Fibroblast of villous mesenchyme (primary cell): ENCODE measurements at regions not wholly inside any gene's neighbourhood (a gene's known extent, or its start where the extent isn't known, plus 50 kb on each side); places are given as distances from the start of the nearest gene placed in this dataset. TPM values are rescaled to one million over a fixed set of nuclear protein-coding genes. Genes with fewer than 3 reads are reported as not detected.
"Not testable (repeated sequence)": the region's sequence is repeated elsewhere in the genome, so short reads cannot be mapped to it uniquely, and the experiment has no call there.

Experiments used
- DNase-seq: peaks from one replicate; pipeline ENCODE4 v3.0.0-alpha.2; 2010; ENCODE audit warnings: low read depth
- H3K4me3 ChIP-seq: 2 replicates; pipeline ENCODE4 v1.5.1; 2011; ENCODE audit warnings: low read depth, mild to moderate bottlenecking, low read length
- small RNA-seq: library from RNA; depleted of rRNA; stranded (forward); fragments of <200 nt; gene quantifications from one replicate; pipeline ENCODE3, GENCODE V24; 2012
- TF ChIP-seq, protein P1 (sequence below): IDR thresholded peaks from 2 replicates; pipeline ENCODE4 v1.5.1; 2012; ENCODE audit warnings: low read depth, mild to moderate bottlenecking, low read length; ENCODE audit not compliant: insufficient read depth

DNA sequence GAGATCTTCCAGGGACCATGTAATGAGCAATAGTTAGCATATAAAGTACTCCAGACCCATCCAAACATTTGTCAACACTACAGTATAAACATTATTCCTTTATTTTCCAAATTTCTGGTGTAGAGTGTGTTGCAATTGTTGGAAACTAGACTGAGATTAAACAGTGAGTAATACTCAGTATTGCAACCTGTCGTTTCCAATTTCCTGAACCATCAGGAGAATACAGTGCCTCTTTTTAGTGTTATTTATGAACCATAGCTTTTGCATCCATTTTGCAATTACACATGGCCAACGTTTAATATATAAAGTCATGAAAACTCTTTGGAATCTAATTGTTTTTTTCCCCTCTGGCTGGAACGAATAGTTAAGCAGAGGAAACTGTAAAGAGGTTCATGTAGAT, 58.3 kb upstream of the DHRSX start:
- TF ChIP-seq, protein P1, sequence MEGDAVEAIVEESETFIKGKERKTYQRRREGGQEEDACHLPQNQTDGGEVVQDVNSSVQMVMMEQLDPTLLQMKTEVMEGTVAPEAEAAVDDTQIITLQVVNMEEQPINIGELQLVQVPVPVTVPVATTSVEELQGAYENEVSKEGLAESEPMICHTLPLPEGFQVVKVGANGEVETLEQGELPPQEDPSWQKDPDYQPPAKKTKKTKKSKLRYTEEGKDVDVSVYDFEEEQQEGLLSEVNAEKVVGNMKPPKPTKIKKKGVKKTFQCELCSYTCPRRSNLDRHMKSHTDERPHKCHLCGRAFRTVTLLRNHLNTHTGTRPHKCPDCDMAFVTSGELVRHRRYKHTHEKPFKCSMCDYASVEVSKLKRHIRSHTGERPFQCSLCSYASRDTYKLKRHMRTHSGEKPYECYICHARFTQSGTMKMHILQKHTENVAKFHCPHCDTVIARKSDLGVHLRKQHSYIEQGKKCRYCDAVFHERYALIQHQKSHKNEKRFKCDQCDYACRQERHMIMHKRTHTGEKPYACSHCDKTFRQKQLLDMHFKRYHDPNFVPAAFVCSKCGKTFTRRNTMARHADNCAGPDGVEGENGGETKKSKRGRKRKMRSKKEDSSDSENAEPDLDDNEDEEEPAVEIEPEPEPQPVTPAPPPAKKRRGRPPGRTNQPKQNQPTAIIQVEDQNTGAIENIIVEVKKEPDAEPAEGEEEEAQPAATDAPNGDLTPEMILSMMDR, result no peak
- no peak for DNase-seq
- H3K4me3 ChIP-seq, result no peak overlapping the region

DNA sequence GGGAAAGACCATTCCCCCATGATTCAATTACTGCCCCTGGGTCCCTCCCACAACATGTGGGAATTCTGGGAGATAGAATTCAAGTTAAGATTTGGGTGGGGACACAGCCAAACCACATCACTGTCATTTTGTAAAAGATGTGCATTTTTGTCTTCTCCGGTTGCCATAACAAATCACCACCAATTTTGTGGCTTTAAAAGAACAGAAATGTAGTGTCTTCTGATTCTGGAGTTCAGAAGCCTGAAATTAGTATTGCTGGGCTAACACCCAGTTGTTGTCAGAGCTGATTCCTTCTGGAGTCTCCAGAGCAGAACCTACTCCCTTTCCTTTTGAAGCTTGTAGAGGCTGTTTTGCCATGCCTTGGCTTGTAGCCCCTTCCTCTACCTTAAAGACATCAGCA, 54.1 kb upstream of the DHRSX start:
- H3K4me3 ChIP-seq, result no peak overlapping the region
- TF ChIP-seq, protein P1, result no peak
- DNase-seq, result no peak

DNA sequence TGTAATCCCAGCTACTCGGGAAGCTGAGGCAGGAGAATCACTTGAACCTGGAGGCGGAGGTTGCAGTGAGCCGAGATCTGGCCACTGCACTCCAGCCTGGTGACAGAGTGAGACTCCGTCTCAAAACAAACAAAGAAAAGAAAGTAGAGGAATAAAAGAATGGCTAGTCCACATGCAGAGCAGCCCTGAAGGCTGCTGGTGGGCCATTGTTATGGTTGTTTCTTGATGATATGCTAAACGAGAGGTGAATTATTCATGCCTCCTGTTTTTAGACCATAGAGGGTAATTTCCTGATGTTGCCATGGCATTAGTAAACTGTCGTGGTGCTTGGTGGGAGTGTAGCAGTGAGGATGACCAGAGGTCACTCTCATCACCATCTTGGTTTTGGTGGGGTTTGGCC, 53.3 kb upstream of the DHRSX start:
- DNase-seq, result not testable (repeated sequence)

DNA sequence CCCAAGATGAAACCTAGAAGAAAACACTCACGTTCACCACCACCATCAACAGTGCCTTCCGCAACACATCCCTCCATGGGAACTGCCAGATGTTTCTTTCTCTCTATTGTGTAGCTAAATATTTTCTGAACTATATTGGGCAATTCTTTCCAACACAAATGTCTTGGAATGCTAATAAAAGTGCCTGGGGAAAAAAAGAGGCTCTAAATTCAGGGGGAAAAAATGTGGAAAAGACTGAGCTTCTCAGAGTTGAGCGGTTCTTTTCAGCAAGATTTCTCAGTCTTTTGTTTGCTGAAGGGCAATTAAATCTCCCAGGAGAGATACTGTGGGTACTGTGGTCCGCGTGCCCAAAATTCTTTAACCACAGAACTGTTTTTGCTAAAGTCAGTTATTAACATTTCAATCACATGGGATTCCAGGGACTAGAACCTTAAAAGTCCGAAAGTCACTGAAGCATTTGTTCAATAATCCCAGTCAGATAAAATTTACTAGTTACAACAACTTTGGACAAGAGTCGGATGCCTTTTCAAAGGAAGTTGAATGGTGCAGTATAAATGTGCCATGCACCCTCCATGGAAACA, 51.9 kb upstream of the DHRSX start:
- DNase-seq, result peak; percentile 78
- TF ChIP-seq, protein P1, result no peak
- no peak overlapping the region for H3K4me3 ChIP-seq

More for the DNA sequence above, 53.3 kb upstream of the DHRSX start:
- not testable (repeated sequence) for H3K4me3 ChIP-seq

DNA sequence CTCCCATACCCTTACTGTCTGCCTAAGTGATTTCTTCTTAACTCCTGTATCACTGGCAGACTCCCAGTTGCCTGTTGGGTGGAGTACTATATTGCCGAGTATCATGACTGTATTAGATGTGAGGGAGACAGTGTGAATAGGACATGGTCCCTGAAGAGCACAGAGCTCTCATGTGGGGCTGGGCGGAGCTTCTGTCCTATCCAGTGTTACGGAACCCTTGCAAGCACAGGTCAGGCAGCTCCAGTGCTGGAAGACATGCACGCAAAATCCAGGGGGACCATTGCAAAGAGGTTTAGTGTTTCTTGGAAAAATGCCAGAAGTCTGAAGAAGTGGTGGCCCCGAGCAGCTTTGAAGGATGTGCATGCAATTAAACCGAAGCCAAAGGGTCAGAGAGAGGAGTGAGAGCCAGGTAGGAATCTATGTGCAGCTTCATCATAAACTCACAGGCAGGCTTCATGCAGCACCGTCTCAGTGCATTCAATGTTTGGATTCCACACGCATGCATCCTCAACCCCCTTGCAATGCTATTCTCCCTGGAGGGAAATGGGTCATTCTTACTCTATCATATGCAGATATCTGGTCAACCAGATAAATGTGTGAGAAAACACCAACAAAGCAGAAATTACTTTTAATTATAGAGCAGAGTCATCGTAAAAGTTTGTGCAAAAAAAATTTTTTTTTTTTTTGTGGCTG, 49.7 kb upstream of the DHRSX start:
- no peak for DNase-seq
- H3K4me3 ChIP-seq, result no peak overlapping the region

More for the DNA sequence above, 49.7 kb upstream of the DHRSX start:
- TF ChIP-seq, protein P1, result no peak

Small RNA genes lying in the stretch of these regions (small RNA-seq; reads per million reads assigned to genes)
- not detected for gene MIR6089
